ENCODE measurements at regions not wholly inside any gene's neighbourhood (a gene's known extent, or its start where the extent isn't known, plus 50 kb on each side); places are given as distances from the start of the nearest gene placed in this dataset.

GRCh38 chr1:195828325-195828724 is 779.9 kb downstream of the KCNT2 start:
- Mint-ChIP-seq H3K4me1 (no peaks in the 10 kb centered on the region), H3K27ac (ENCODE audit: low read depth) (no peak overlapping the region), H3K36me3 (ENCODE audit: insufficient read depth) (no peaks in the 10 kb centered on the region), H3K9me3 (peaks cover 10% of the 10 kb centered on the region), H3K4me3 (no peak overlapping the region), H3K27me3 (no peaks in the 10 kb centered on the region)
- ATAC-seq (replicated peaks; ENCODE audit: extremely low read depth, poor library complexity, severe bottlenecking) (no peak), DNase-seq (ENCODE audit: low spot score in 2 of 2) (no peak)

GRCh38 chr1:195820925-195821324 is 787.3 kb downstream of the KCNT2 start:
- Mint-ChIP-seq H3K27me3 (no peaks in the 10 kb centered on the region), H3K36me3 (ENCODE audit: insufficient read depth) (no peaks in the 10 kb centered on the region), H3K9me3 (peaks cover 20% of the 10 kb centered on the region)

DNA sequence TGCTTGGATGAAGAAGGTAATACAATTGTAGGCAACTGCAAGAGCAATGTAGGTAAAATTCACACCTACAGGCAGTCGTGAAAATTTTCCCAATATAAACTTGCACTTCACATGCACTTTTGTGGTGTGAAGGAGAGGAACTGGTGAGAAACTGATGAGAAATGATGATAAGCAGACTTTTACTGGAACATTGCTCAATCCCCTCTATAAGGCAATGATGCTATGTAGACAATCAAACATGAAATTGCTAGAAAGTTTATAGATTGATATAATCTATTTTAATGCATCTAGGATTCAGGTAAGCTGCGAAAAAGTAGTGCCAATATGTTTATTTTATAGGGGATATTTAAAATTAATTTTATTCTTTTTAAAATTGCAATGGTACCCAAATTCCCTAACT is 802.2 kb downstream of the KCNT2 start:
- H3K36me3 Mint-ChIP-seq (ENCODE audit: insufficient read depth) = no peaks in the 10 kb centered on the region

More at GRCh38 chr1:195820925-195821324, 787.3 kb downstream of the KCNT2 start:
- Mint-ChIP-seq H3K4me1 (no peaks in the 10 kb centered on the region), H3K4me3 (no peak overlapping the region), H3K27ac (ENCODE audit: low read depth) (no peak overlapping the region)
- no peak for DNase-seq (ENCODE audit: low spot score in 2 of 2)
- ATAC-seq (replicated peaks; ENCODE audit: extremely low read depth, poor library complexity, severe bottlenecking) = no peak

DNA sequence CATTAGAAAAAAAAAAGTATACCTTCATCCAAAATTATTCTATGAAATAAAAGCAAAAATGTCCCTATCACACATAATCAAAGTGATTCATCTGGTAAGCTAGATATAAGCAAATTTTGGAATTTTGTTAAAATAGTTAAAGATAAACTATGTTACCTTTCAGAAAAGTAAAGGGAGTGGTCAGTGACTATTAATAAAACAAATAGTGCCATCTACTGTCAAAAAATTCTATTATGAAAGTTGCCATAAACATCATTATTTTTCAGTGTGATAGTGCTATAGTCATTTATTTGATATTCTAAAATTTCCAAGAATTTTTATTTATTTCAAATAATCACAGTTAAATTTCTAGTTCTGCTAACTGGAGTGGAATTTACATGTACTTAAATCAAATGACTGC is 803.7 kb downstream of the KCNT2 start:
- no peaks in the 10 kb centered on the region for H3K4me1 Mint-ChIP-seq
- no peak overlapping the region for H3K27ac Mint-ChIP-seq (ENCODE audit: low read depth)
- no peak overlapping the region for H3K4me3 Mint-ChIP-seq
- ATAC-seq (replicated peaks; ENCODE audit: extremely low read depth, poor library complexity, severe bottlenecking) = no peak
- H3K9me3 Mint-ChIP-seq = peaks cover 15% of the 10 kb centered on the region
- H3K36me3 Mint-ChIP-seq (ENCODE audit: insufficient read depth) = no peaks in the 10 kb centered on the region
- no peak for DNase-seq (ENCODE audit: low spot score in 2 of 2)
- no peaks in the 10 kb centered on the region for H3K27me3 Mint-ChIP-seq

More for the DNA sequence above, 802.2 kb downstream of the KCNT2 start:
- DNase-seq (ENCODE audit: low spot score in 2 of 2) = no peak
- no peak for ATAC-seq (replicated peaks; ENCODE audit: extremely low read depth, poor library complexity, severe bottlenecking)
- H3K4me1 Mint-ChIP-seq = no peaks in the 10 kb centered on the region
- H3K27ac Mint-ChIP-seq (ENCODE audit: low read depth) = no peak overlapping the region
- H3K27me3 Mint-ChIP-seq = no peaks in the 10 kb centered on the region
- H3K9me3 Mint-ChIP-seq = peaks cover 14% of the 10 kb centered on the region
- H3K4me3 Mint-ChIP-seq = no peak overlapping the region

GRCh38 chr1:195799016-195799415 is 809.2 kb downstream of the KCNT2 start:
- peaks cover 28% of the 10 kb centered on the region for H3K9me3 Mint-ChIP-seq
- no peak for DNase-seq (ENCODE audit: low spot score in 2 of 2)
- no peaks in the 10 kb centered on the region for H3K36me3 Mint-ChIP-seq (ENCODE audit: insufficient read depth)
- no peak overlapping the region for H3K4me3 Mint-ChIP-seq
- H3K27me3 Mint-ChIP-seq = no peaks in the 10 kb centered on the region
- no peak overlapping the region for H3K27ac Mint-ChIP-seq (ENCODE audit: low read depth)
- no peaks in the 10 kb centered on the region for H3K4me1 Mint-ChIP-seq
- ATAC-seq (replicated peaks; ENCODE audit: extremely low read depth, poor library complexity, severe bottlenecking) = no peak

DNA sequence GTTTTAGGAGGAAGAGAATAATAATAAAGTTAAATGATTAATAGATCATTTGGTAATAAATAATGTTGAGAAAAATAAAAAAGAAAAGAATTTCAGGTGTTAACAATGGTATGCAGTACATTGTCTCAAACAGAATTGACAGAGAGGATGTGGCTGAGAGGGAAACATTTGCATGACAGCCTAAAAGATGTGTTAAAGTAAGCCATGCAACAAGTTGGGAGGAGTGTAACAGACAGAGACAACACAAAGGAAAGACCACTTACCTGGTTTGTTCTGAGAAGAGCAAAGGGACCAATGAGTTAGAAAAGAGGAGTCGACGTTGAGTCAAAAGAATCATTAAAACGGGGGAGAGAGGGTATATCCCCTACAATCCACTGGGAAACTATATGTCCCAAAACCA is 814.0 kb downstream of the KCNT2 start:
- H3K4me1 Mint-ChIP-seq = no peaks in the 10 kb centered on the region
- H3K9me3 Mint-ChIP-seq = peaks cover 24% of the 10 kb centered on the region
- DNase-seq (ENCODE audit: low spot score in 2 of 2) = no peak
- no peak overlapping the region for H3K27ac Mint-ChIP-seq (ENCODE audit: low read depth)
- H3K27me3 Mint-ChIP-seq = no peaks in the 10 kb centered on the region
- ATAC-seq (replicated peaks; ENCODE audit: extremely low read depth, poor library complexity, severe bottlenecking) = no peak
- no peaks in the 10 kb centered on the region for H3K36me3 Mint-ChIP-seq (ENCODE audit: insufficient read depth)
- H3K4me3 Mint-ChIP-seq = no peak overlapping the region

DNA sequence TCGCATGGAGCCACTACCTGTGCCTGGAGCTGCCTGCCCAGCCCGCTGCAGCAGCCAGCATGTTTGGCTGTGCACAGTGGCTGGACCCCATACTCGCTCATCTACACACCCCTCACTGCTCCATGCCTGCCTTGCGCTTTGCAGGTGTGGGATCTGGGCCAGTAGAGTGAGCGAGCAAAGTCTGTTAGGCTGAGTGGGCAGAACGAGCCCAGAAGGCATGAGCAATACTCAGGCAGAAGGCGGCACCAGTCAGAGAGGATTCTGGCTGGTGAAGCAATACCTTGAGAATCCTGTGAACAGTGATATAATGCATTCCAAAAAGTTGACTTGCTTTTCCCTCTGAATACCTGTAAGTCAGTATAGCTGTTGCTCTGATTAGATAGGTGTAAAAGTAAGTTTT is 816.4 kb downstream of the KCNT2 start:
- no peaks in the 10 kb centered on the region for H3K36me3 Mint-ChIP-seq (ENCODE audit: insufficient read depth)
- H3K27me3 Mint-ChIP-seq = no peaks in the 10 kb centered on the region
- no peaks in the 10 kb centered on the region for H3K4me1 Mint-ChIP-seq
- peaks cover 23% of the 10 kb centered on the region for H3K9me3 Mint-ChIP-seq
- no peak overlapping the region for H3K27ac Mint-ChIP-seq (ENCODE audit: low read depth)
- ATAC-seq (replicated peaks; ENCODE audit: extremely low read depth, poor library complexity, severe bottlenecking) = no peak
- H3K4me3 Mint-ChIP-seq = no peak overlapping the region
- no peak for DNase-seq (ENCODE audit: low spot score in 2 of 2)

- Mint-ChIP-seq H3K27me3 (no peaks in the 10 kb centered on the region), H3K36me3 (ENCODE audit: insufficient read depth) (no peaks in the 10 kb centered on the region), H3K27ac (ENCODE audit: low read depth) (no peak overlapping the region), H3K9me3 (peaks cover 22% of the 10 kb centered on the region), H3K4me3 (no peak overlapping the region), H3K4me1 (no peaks in the 10 kb centered on the region)
- DNase-seq (ENCODE audit: low spot score in 2 of 2) (no peak), ATAC-seq (replicated peaks; ENCODE audit: extremely low read depth, poor library complexity, severe bottlenecking) (no peak)
Observed at GRCh38 chr1:195790514-195791168, 817.6 kb downstream of the KCNT2 start.

GRCh38 chr1:195789321-195789720 is 818.9 kb downstream of the KCNT2 start:
- H3K36me3 Mint-ChIP-seq (ENCODE audit: insufficient read depth) = no peaks in the 10 kb centered on the region
- peaks cover 12% of the 10 kb centered on the region for H3K9me3 Mint-ChIP-seq
- H3K4me3 Mint-ChIP-seq = no peak overlapping the region
- DNase-seq (ENCODE audit: low spot score in 2 of 2) = no peak
- no peaks in the 10 kb centered on the region for H3K4me1 Mint-ChIP-seq
- no peak overlapping the region for H3K27ac Mint-ChIP-seq (ENCODE audit: low read depth)
- ATAC-seq (replicated peaks; ENCODE audit: extremely low read depth, poor library complexity, severe bottlenecking) = no peak
- H3K27me3 Mint-ChIP-seq = no peaks in the 10 kb centered on the region

GRCh38 chr1:195788721-195789120 is 819.5 kb downstream of the KCNT2 start:
- no peak for ATAC-seq (replicated peaks; ENCODE audit: extremely low read depth, poor library complexity, severe bottlenecking)
- no peaks in the 10 kb centered on the region for H3K36me3 Mint-ChIP-seq (ENCODE audit: insufficient read depth)
- H3K4me3 Mint-ChIP-seq = no peak overlapping the region

DNA sequence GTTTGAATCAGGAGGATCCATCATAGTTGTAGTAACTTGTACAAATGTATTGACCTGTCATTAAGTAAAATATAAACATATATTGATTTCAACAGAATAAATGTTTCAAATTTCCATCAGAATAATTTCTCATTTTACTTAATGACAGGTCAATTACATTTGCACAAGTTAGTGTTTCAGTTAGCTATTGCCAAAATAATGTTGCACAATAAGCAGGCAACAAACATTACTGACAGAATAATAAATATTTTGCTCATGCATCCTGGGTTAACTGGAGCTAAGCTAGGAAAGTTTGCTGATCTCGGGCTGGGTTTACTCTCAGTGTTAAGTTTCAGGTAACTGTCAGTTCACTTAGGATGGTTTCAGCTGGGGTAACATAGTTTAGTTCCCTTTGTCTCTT is 822.4 kb downstream of the KCNT2 start:
- no peak for ATAC-seq (replicated peaks; ENCODE audit: extremely low read depth, poor library complexity, severe bottlenecking)
- DNase-seq (ENCODE audit: low spot score in 2 of 2) = no peak
- H3K9me3 Mint-ChIP-seq = peaks cover 9% of the 10 kb centered on the region
- no peaks in the 10 kb centered on the region for H3K27me3 Mint-ChIP-seq
- no peaks in the 10 kb centered on the region for H3K4me1 Mint-ChIP-seq
- no peak overlapping the region for H3K4me3 Mint-ChIP-seq
- no peaks in the 10 kb centered on the region for H3K36me3 Mint-ChIP-seq (ENCODE audit: insufficient read depth)
- no peak overlapping the region for H3K27ac Mint-ChIP-seq (ENCODE audit: low read depth)

More at GRCh38 chr1:195788721-195789120, 819.5 kb downstream of the KCNT2 start:
- H3K9me3 Mint-ChIP-seq = peaks cover 9% of the 10 kb centered on the region
- DNase-seq (ENCODE audit: low spot score in 2 of 2) = no peak
- no peak overlapping the region for H3K27ac Mint-ChIP-seq (ENCODE audit: low read depth)
- no peaks in the 10 kb centered on the region for H3K4me1 Mint-ChIP-seq
- H3K27me3 Mint-ChIP-seq = no peaks in the 10 kb centered on the region

- no peak overlapping the region for H3K4me3 Mint-ChIP-seq
- H3K9me3 Mint-ChIP-seq = peaks cover 8% of the 10 kb centered on the region
- H3K27me3 Mint-ChIP-seq = no peaks in the 10 kb centered on the region
- no peaks in the 10 kb centered on the region for H3K36me3 Mint-ChIP-seq (ENCODE audit: insufficient read depth)
- H3K27ac Mint-ChIP-seq (ENCODE audit: low read depth) = no peak overlapping the region
- no peak for DNase-seq (ENCODE audit: low spot score in 2 of 2)
- no peaks in the 10 kb centered on the region for H3K4me1 Mint-ChIP-seq
- ATAC-seq (replicated peaks; ENCODE audit: extremely low read depth, poor library complexity, severe bottlenecking) = no peak
Observed at GRCh38 chr1:195773931-195774330, 834.3 kb downstream of the KCNT2 start.

DNA sequence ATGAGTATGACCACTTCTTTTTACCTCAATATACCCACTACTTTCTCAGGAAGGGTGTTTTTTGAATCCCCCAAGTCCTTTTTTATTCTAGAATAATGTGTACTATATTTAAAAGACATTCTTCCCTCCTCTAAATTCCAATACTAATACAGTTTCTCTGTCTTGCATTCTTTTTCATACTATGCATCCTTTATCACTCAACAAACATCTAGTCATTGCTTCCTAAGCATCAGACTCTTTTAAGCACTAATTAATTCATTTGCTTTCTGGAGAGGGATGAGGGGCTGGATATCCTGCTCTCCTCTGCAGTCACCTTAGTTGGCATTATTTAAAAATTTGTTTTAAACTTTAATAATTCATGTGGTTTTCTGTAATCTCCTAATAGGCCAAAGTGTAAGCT is 838.8 kb downstream of the KCNT2 start:
- no peak for ATAC-seq (replicated peaks; ENCODE audit: extremely low read depth, poor library complexity, severe bottlenecking)
- no peaks in the 10 kb centered on the region for H3K27me3 Mint-ChIP-seq
- H3K27ac Mint-ChIP-seq (ENCODE audit: low read depth) = no peak overlapping the region
- H3K9me3 Mint-ChIP-seq = peaks cover 14% of the 10 kb centered on the region
- no peak for DNase-seq (ENCODE audit: low spot score in 2 of 2)
- no peak overlapping the region for H3K4me3 Mint-ChIP-seq
- no peaks in the 10 kb centered on the region for H3K4me1 Mint-ChIP-seq
- H3K36me3 Mint-ChIP-seq (ENCODE audit: insufficient read depth) = no peaks in the 10 kb centered on the region
